ENCODE measurements at regions not wholly inside any gene's neighbourhood (a gene's known extent, or its start where the extent isn't known, plus 50 kb on each side); places are given as distances from the start of the nearest gene placed in this dataset.

DNA sequence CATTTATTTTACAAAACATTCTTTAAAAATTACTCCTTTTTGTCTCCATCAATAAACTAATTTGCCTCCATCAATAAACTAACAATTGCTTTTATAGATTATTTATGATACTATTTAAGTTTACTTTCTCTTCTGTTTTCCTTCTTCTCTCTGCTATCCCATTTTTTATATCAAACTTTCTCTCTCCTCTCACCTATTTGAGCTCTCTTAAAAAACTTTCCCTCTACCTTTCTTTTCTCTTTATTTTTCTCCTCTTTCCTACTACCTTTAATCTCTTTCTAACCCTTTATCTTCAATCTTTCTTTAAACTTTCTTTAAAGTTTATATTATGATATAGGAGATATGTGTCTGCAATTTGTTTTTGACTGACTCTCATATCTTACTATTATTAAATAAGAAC is 566.4 kb downstream of the DACH1 start:
- CTCF ChIA-PET = no interaction called here
- no peaks in the 10 kb centered on the region for H3K27me3 ChIP-seq (ENCODE audit: control insufficient read depth in 2 of 2, insufficient read depth in 2 of 2, low read length in 2 of 2)
- dilution Hi-C loops (cut with MboI; ENCODE audit: extremely low pct_ligation_motif_present, low sequenced_read_pairs) = no loop called here
- DNase-seq (ENCODE audit: low read depth, low spot score) (no peak), FAIRE-seq (no peak)
- H3K4me3 ChIP-seq (replicated peaks in 1 of 3; ENCODE audit: insufficient read depth in 1 of 3, low read depth in 1 of 3, low read length in 3 of 3) = no peak overlapping the region
- no peaks in the 10 kb centered on the region for H3K9me1 ChIP-seq (replicated peaks; ENCODE audit: control insufficient read depth, extremely low read depth, insufficient read depth, low read length)
- H3K4me1 ChIP-seq (ENCODE audit: control insufficient read depth, extremely low read depth, insufficient read depth, low read length) = no peaks in the 10 kb centered on the region
- no peaks in the 10 kb centered on the region for H3K36me3 ChIP-seq (ENCODE audit: control insufficient read depth in 2 of 2, extremely low read depth in 1 of 2, insufficient read depth in 2 of 2, low read length in 2 of 2)
- no peak overlapping the region for H3K4me2 ChIP-seq (ENCODE audit: insufficient read depth, low read length)
- H2AFZ ChIP-seq (ENCODE audit: low read depth, low read length) = no peak overlapping the region
- no peaks in the 10 kb centered on the region for H4K20me1 ChIP-seq (replicated peaks; ENCODE audit: control insufficient read depth, extremely low read depth, insufficient read depth, low read length)
- H3K27ac ChIP-seq (ENCODE audit: insufficient read depth, low read depth, low read length) = no peak overlapping the region
- no peaks in the 10 kb centered on the region for H3K9me3 ChIP-seq (replicated peaks; ENCODE audit: control insufficient read depth, insufficient read depth, low read length)
- BruUV-seq (replicated peaks) = no TSS peak
- H3K79me2 ChIP-seq (ENCODE audit: control insufficient read depth, insufficient read depth, low read length) = no peaks in the 10 kb centered on the region
- POLR2A ChIA-PET = no interaction called here
- intact Hi-C loops (cut with micrococcal nuclease) = no loop called here
- TF ChIP-seq JUN (IDR thresholded peaks at IDR 0.05; ENCODE audit: borderline replicate concordance, insufficient read depth, insufficient read length, low read depth) = no peak
- no peak for TF ChIP-seq GATA2 (IDR thresholded peaks at IDR 0.05; ENCODE audit: insufficient read depth, insufficient read length, low read depth, low read length)
- TF ChIP-seq, protein P1, sequence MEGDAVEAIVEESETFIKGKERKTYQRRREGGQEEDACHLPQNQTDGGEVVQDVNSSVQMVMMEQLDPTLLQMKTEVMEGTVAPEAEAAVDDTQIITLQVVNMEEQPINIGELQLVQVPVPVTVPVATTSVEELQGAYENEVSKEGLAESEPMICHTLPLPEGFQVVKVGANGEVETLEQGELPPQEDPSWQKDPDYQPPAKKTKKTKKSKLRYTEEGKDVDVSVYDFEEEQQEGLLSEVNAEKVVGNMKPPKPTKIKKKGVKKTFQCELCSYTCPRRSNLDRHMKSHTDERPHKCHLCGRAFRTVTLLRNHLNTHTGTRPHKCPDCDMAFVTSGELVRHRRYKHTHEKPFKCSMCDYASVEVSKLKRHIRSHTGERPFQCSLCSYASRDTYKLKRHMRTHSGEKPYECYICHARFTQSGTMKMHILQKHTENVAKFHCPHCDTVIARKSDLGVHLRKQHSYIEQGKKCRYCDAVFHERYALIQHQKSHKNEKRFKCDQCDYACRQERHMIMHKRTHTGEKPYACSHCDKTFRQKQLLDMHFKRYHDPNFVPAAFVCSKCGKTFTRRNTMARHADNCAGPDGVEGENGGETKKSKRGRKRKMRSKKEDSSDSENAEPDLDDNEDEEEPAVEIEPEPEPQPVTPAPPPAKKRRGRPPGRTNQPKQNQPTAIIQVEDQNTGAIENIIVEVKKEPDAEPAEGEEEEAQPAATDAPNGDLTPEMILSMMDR (IDR thresholded peaks at IDR 0.05; ENCODE audit: extremely low read depth in 1 of 2, insufficient read depth in 1 of 2, low read depth in 1 of 2, low read length in 2 of 2) = no peak
- TF ChIP-seq FOS (IDR thresholded peaks at IDR 0.05; ENCODE audit: borderline replicate concordance, insufficient read depth, low read length) = no peak
- TF ChIP-seq, protein P2, sequence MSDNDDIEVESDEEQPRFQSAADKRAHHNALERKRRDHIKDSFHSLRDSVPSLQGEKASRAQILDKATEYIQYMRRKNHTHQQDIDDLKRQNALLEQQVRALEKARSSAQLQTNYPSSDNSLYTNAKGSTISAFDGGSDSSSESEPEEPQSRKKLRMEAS (IDR thresholded peaks at IDR 0.05; ENCODE audit: insufficient read depth, insufficient read length) = no peak
- no peak for TF ChIP-seq MYC (IDR thresholded peaks at IDR 0.05; ENCODE audit: low read depth, low read length)
- no peak for TF ChIP-seq EZH2 (IDR thresholded peaks at IDR 0.05; ENCODE audit: borderline replicate concordance, low read depth, low read length, severe bottlenecking)
- no peak for TF ChIP-seq POLR2A (IDR thresholded peaks at IDR 0.05; ENCODE audit: low read depth, low read length)
- no peak for TF ChIP-seq POLR2AphosphoS5 (IDR thresholded peaks at IDR 0.05; ENCODE audit: insufficient read depth, low read depth, low read length)
- no peak overlapping the region for H3K9ac ChIP-seq (replicated peaks; ENCODE audit: extremely low read depth, insufficient read depth, low read length)
